A673 (cell line): ENCODE measurements at regions not wholly inside any gene's neighbourhood (a gene's known extent, or its start where the extent isn't known, plus 50 kb on each side); places are given as distances from the start of the nearest gene placed in this dataset.

Source experiments
- CTCF ChIP-seq: fragments of 300-800, 200-600 bp; sonication (generic); conservative IDR thresholded peaks from 2 replicates; pipeline ENCODE4 v1.5.1; 2017; ENCODE audit warnings: low read depth, mild to moderate bottlenecking, antibody characterized with exemption, low read length, moderate library complexity, mixed read lengths
- EZH2 ChIP-seq: fragments of 200-600 bp; sonication (generic); IDR thresholded peaks from 2 replicates; pipeline ENCODE4 v1.6.1; 2017; ENCODE audit warnings: borderline replicate concordance, low read depth, mild to moderate bottlenecking, mixed read lengths, antibody characterized with exemption, low read length; ENCODE audit not compliant: poor library complexity, severe bottlenecking

GRCh38 chr9:624935-625500, 216.5 kb upstream of the DMRT1 start:
- no peak for TF ChIP-seq EZH2
- no peak for TF ChIP-seq CTCF
